ENCODE measurements at regions not wholly inside any gene's neighbourhood (a gene's known extent, or its start where the extent isn't known, plus 50 kb on each side); places are given as distances from the start of the nearest gene placed in this dataset.

DNA sequence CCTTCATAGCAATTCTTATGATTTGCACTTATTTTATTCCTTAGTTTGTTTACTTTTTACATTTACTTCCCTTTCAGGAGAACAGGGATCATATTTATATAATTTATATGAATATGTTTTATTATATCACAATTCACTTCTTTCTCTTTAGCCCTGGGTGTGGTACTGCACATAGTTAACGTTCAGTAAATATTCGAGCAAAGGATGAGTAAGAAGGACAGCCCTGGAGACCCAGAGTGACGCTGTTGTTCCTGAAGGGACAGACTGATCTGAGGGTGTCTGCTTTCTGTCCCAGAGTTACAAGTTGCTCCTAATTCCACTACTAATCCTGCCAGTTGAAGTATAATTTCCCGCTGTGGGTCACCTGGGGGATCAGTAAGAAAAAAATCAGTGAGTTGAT is 366.1 kb downstream of the DMRT2 start:
- no peak overlapping the region for H3K9ac ChIP-seq (ENCODE audit: low read depth, low read length)
- ATAC-seq (ENCODE audit: insufficient read depth, low read depth) (no peak), DNase-seq (no peak)
- H3K4me1 ChIP-seq (ENCODE audit: insufficient read depth, low read length), result no peaks in the 10 kb centered on the region
- H4K20me1 ChIP-seq (ENCODE audit: insufficient read depth, low read length), result no peaks in the 10 kb centered on the region
- H3K4me2 ChIP-seq (ENCODE audit: insufficient read depth, low read length), result no peak overlapping the region
- H3K27me3 ChIP-seq (ENCODE audit: insufficient read depth, low read length, poor library complexity), result no peaks in the 10 kb centered on the region
- H3K27ac ChIP-seq (ENCODE audit: low read length), result no peak overlapping the region
- TF ChIP-seq EZH2 (IDR thresholded peaks at IDR 0.05; ENCODE audit: borderline replicate concordance, low read depth, low read length, severe bottlenecking), result no peak
- TF ChIP-seq, protein P1, sequence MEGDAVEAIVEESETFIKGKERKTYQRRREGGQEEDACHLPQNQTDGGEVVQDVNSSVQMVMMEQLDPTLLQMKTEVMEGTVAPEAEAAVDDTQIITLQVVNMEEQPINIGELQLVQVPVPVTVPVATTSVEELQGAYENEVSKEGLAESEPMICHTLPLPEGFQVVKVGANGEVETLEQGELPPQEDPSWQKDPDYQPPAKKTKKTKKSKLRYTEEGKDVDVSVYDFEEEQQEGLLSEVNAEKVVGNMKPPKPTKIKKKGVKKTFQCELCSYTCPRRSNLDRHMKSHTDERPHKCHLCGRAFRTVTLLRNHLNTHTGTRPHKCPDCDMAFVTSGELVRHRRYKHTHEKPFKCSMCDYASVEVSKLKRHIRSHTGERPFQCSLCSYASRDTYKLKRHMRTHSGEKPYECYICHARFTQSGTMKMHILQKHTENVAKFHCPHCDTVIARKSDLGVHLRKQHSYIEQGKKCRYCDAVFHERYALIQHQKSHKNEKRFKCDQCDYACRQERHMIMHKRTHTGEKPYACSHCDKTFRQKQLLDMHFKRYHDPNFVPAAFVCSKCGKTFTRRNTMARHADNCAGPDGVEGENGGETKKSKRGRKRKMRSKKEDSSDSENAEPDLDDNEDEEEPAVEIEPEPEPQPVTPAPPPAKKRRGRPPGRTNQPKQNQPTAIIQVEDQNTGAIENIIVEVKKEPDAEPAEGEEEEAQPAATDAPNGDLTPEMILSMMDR (IDR thresholded peaks at IDR 0.05; ENCODE audit: borderline replicate concordance, extremely low read depth, low read length, poor library complexity, severe bottlenecking), result no peak
- no peak overlapping the region for H2AFZ ChIP-seq (ENCODE audit: low read depth, low read length)
- no peak overlapping the region for H3K4me3 ChIP-seq (ENCODE audit: low read depth in 1 of 2, low read length in 2 of 2)
- H3K36me3 ChIP-seq (ENCODE audit: insufficient read depth, low read length), result no peaks in the 10 kb centered on the region
- H3K79me2 ChIP-seq (ENCODE audit: insufficient read depth, low read length), result no peaks in the 10 kb centered on the region
- H3K9me3 ChIP-seq (ENCODE audit: insufficient read depth, low read length, severe bottlenecking), result no peaks in the 10 kb centered on the region

DNA sequence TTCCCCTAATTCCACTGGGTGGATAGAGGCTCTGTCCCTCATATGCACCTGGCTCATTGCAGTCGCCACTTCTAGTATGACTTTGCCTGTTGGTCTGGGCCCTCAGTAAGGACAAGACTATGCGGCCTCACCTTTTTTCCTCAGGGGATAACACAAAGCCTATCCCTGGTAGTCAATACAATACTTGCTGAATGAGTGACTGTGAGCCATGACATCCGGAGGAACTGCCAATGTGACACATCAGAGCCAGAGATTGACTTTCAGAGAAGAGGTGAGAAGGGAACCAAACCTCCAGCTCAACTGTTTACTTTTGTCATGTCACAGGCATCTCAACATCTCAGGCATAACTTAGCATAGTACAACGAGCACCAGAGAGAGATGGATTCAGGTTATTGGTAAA is 371.3 kb downstream of the DMRT2 start:
- no peaks in the 10 kb centered on the region for H3K27me3 ChIP-seq (ENCODE audit: insufficient read depth, low read length, poor library complexity)
- H3K4me3 ChIP-seq (ENCODE audit: low read depth in 1 of 2, low read length in 2 of 2), result no peak overlapping the region
- TF ChIP-seq EZH2 (IDR thresholded peaks at IDR 0.05; ENCODE audit: borderline replicate concordance, low read depth, low read length, severe bottlenecking), result no peak
- TF ChIP-seq, protein P1 (IDR thresholded peaks at IDR 0.05; ENCODE audit: borderline replicate concordance, extremely low read depth, low read length, poor library complexity, severe bottlenecking), result no peak
- no peaks in the 10 kb centered on the region for H3K9me3 ChIP-seq (ENCODE audit: insufficient read depth, low read length, severe bottlenecking)
- H3K36me3 ChIP-seq (ENCODE audit: insufficient read depth, low read length), result no peaks in the 10 kb centered on the region
- no peaks in the 10 kb centered on the region for H3K4me1 ChIP-seq (ENCODE audit: insufficient read depth, low read length)
- no peaks in the 10 kb centered on the region for H3K79me2 ChIP-seq (ENCODE audit: insufficient read depth, low read length)
- ATAC-seq (ENCODE audit: insufficient read depth, low read depth) (no peak), DNase-seq (no peak)
- no peak overlapping the region for H3K9ac ChIP-seq (ENCODE audit: low read depth, low read length)
- no peak overlapping the region for H3K27ac ChIP-seq (ENCODE audit: low read length)
- H3K4me2 ChIP-seq (ENCODE audit: insufficient read depth, low read length), result no peak overlapping the region
- no peak overlapping the region for H2AFZ ChIP-seq (ENCODE audit: low read depth, low read length)
- no peaks in the 10 kb centered on the region for H4K20me1 ChIP-seq (ENCODE audit: insufficient read depth, low read length)

DNA sequence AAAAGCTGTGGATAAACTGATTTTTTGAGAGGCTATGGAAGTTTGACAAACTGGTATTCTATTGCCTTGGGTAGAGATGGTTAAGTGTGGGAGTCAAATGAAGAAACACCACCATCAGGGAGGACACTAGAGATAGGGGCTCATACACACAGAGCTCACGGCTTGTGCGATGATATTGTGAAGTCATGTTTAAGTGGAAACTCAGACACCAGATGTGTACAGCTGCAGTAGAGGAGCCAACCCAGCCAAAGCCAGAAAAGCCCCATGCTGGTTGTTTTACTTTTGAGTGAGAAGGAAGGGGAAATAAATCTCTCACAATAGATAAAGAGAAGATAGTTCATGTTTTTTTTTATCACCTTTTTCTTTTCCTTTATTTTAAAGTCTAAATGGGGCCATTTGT is 377.7 kb downstream of the DMRT2 start:
- H3K27me3 ChIP-seq (ENCODE audit: insufficient read depth, low read length, poor library complexity), result no peaks in the 10 kb centered on the region
- no peak overlapping the region for H2AFZ ChIP-seq (ENCODE audit: low read depth, low read length)
- H3K9me3 ChIP-seq (ENCODE audit: insufficient read depth, low read length, severe bottlenecking), result no peaks in the 10 kb centered on the region
- no peak overlapping the region for H3K9ac ChIP-seq (ENCODE audit: low read depth, low read length)
- H4K20me1 ChIP-seq (ENCODE audit: insufficient read depth, low read length), result no peaks in the 10 kb centered on the region
- H3K4me1 ChIP-seq (ENCODE audit: insufficient read depth, low read length), result no peaks in the 10 kb centered on the region
- no peaks in the 10 kb centered on the region for H3K79me2 ChIP-seq (ENCODE audit: insufficient read depth, low read length)
- H3K36me3 ChIP-seq (ENCODE audit: insufficient read depth, low read length), result no peaks in the 10 kb centered on the region
- no peak overlapping the region for H3K27ac ChIP-seq (ENCODE audit: low read length)
- no peak for DNase-seq
- no peak for TF ChIP-seq EZH2 (IDR thresholded peaks at IDR 0.05; ENCODE audit: borderline replicate concordance, low read depth, low read length, severe bottlenecking)
- TF ChIP-seq, protein P1 (IDR thresholded peaks at IDR 0.05; ENCODE audit: borderline replicate concordance, extremely low read depth, low read length, poor library complexity, severe bottlenecking), result no peak
- no peak overlapping the region for H3K4me2 ChIP-seq (ENCODE audit: insufficient read depth, low read length)
- no peak for ATAC-seq (ENCODE audit: insufficient read depth, low read depth)
- no peak overlapping the region for H3K4me3 ChIP-seq (ENCODE audit: low read depth in 1 of 2, low read length in 2 of 2)

DNA sequence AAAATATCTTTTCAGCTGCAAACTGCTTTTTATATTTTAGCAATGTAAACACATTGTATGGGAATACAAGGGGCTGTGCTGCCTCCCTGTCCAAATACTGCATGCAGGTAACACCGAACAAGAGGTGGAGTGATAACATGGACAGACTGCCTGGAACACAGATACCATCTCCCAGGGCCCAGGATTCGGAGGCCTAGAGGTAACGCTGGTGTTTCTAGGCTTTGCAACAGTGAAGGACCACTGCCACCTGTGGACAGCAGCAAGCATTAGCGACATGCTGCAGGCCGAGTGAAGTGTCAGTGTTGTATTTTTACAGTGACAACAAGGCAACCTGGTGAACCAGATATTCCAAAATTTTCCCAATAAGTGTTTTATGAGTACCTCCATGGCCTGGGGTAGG is 379.1 kb downstream of the DMRT2 start:
- DNase-seq, result no peak
- ATAC-seq (ENCODE audit: insufficient read depth, low read depth), result no peak
- no peak overlapping the region for H3K9ac ChIP-seq (ENCODE audit: low read depth, low read length)

More for the DNA sequence above, 379.1 kb downstream of the DMRT2 start:
- TF ChIP-seq, protein P1 (IDR thresholded peaks at IDR 0.05; ENCODE audit: borderline replicate concordance, extremely low read depth, low read length, poor library complexity, severe bottlenecking), result peak; percentile 21
- no peak for TF ChIP-seq EZH2 (IDR thresholded peaks at IDR 0.05; ENCODE audit: borderline replicate concordance, low read depth, low read length, severe bottlenecking)
- Histone ChIP-seq H4K20me1 (ENCODE audit: insufficient read depth, low read length) (no peaks in the 10 kb centered on the region), H3K27ac (ENCODE audit: low read length) (no peak overlapping the region), H3K4me1 (ENCODE audit: insufficient read depth, low read length) (no peaks in the 10 kb centered on the region), H3K79me2 (ENCODE audit: insufficient read depth, low read length) (no peaks in the 10 kb centered on the region), H3K4me2 (ENCODE audit: insufficient read depth, low read length) (no peak overlapping the region), H3K27me3 (ENCODE audit: insufficient read depth, low read length, poor library complexity) (no peaks in the 10 kb centered on the region), H3K36me3 (ENCODE audit: insufficient read depth, low read length) (no peaks in the 10 kb centered on the region), H3K4me3 (ENCODE audit: low read depth in 1 of 2, low read length in 2 of 2) (no peak overlapping the region), H3K9me3 (ENCODE audit: insufficient read depth, low read length, severe bottlenecking) (no peaks in the 10 kb centered on the region), H2AFZ (ENCODE audit: low read depth, low read length) (no peak overlapping the region)

Measured in DND-41 (cell line).